ENCODE measurements at regions not wholly inside any gene's neighbourhood (a gene's known extent, or its start where the extent isn't known, plus 50 kb on each side); places are given as distances from the start of the nearest gene placed in this dataset.

DNA sequence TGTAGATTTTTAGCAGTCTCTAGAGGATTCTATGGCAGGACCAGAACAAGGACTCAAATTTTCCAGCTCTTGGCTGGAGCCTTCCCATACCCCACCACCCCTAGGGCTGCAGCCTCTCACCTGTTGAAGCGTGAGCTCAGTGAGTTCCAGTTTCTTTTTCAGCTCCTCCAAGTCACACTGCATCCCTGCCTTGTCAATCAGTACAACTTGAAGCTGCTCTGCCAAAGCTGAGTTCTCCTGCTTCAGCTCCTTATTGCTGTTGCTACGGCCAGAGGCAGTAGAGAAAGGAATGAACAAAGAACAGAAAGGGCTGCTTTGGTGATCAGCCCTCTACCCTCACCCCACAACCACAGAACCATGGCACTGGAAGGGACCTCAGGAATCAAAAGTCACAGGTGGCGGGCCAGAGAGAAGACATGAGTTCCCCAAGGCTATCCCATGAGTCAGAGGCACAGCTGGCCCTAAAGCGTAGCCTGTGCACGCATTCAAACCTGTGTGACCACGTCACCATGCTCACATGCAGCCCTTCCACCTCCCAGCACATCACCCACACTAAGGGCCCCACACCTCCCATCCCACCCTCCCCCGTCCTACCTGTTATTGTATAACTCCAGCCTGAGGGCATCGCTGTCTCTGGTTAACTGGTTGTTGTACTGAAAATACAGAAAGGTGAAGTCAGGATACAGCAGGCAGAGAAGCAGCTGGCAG lies 83.3 kb upstream of the C2CD4B start:
- TF ChIP-seq CTCF (IDR thresholded peaks at IDR 0.05; ENCODE audit: low read depth, low read length), result no peak
- Histone ChIP-seq H3K27me3 (ENCODE audit: control insufficient read depth, insufficient read depth, low read length) (peaks cover 7% of the 10 kb centered on the region), H3K4me3 (ENCODE audit: low read depth, low read length) (no peak overlapping the region), H3K9me3 (ENCODE audit: control insufficient read depth, insufficient read depth, low read length) (no peaks in the 10 kb centered on the region), H3K27ac (ENCODE audit: low read depth, low read length) (no peak overlapping the region)
- ChIA-PET POLR2A (no interaction called here), CTCF (no interaction called here)
- DNase-seq (ENCODE audit: low read depth, low spot score), result no peak

GRCh38 chr15:62249501-62249900 lies 84.4 kb upstream of the C2CD4B start:
- H3K4me3 ChIP-seq (ENCODE audit: low read depth, low read length), result no peak overlapping the region
- ChIA-PET CTCF (no interaction called here), POLR2A (no interaction called here)
- no peaks in the 10 kb centered on the region for H3K9me3 ChIP-seq (ENCODE audit: control insufficient read depth, insufficient read depth, low read length)
- H3K27ac ChIP-seq (ENCODE audit: low read depth, low read length), result no peak overlapping the region
- H3K27me3 ChIP-seq (ENCODE audit: control insufficient read depth, insufficient read depth, low read length), result peaks cover 7% of the 10 kb centered on the region
- no peak for DNase-seq (ENCODE audit: low read depth, low spot score)
- no peak for TF ChIP-seq CTCF (IDR thresholded peaks at IDR 0.05; ENCODE audit: low read depth, low read length)

DNA sequence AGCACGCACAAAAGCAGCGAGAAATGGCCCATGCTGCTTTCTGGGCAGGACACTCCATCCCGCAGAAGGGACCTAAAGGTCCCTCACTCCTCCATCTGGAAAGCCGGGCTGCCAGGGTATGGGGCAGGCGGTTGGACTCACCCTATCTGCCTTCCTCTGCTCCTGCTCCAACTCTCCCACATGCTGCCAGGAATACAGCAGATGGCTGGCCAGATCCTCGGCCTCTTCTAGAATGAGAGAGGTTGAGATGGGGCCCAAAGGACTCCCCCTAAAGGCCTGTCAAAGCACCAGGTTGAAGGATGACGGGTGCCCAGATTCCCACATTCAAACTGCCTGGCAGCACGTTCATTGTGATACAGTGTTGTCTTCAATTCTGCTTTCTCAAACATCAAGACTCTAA lies 85.1 kb upstream of the C2CD4B start:
- peaks cover 7% of the 10 kb centered on the region for H3K27me3 ChIP-seq (ENCODE audit: control insufficient read depth, insufficient read depth, low read length)
- no peak for DNase-seq (ENCODE audit: low read depth, low spot score)
- ChIA-PET POLR2A (no interaction called here), CTCF (no interaction called here)
- no peak for TF ChIP-seq CTCF (IDR thresholded peaks at IDR 0.05; ENCODE audit: low read depth, low read length)
- no peaks in the 10 kb centered on the region for H3K9me3 ChIP-seq (ENCODE audit: control insufficient read depth, insufficient read depth, low read length)
- no peak overlapping the region for H3K27ac ChIP-seq (ENCODE audit: low read depth, low read length)
- H3K4me3 ChIP-seq (ENCODE audit: low read depth, low read length), result no peak overlapping the region

DNA sequence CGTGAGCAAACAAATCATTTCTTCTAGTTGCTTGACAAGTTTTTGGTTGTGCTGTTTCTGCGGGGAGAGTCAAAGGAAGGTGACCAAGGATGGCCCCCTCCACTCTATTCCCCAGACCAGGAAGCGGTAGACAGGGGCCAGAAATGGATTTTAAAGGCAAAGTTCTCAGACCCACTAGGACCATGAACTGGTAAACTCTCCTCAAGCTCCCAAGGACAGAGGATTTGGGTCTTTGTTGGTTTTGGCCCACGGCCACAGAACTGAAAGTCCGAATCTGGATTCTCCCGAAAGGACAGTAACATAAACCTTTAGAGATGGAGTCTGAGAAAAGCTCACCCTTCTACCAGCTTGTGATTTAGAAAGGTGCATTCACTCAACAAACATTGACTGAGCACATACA lies 85.9 kb upstream of the C2CD4B start:
- H3K4me3 ChIP-seq (ENCODE audit: low read depth, low read length), result no peak overlapping the region
- peaks cover 10% of the 10 kb centered on the region for H3K27me3 ChIP-seq (ENCODE audit: control insufficient read depth, insufficient read depth, low read length)
- CTCF ChIA-PET, result no interaction called here
- TF ChIP-seq CTCF (IDR thresholded peaks at IDR 0.05; ENCODE audit: low read depth, low read length), result no peak
- DNase-seq (ENCODE audit: low read depth, low spot score), result no peak
- H3K9me3 ChIP-seq (ENCODE audit: control insufficient read depth, insufficient read depth, low read length), result no peaks in the 10 kb centered on the region
- POLR2A ChIA-PET, result no interaction called here
- no peak overlapping the region for H3K27ac ChIP-seq (ENCODE audit: low read depth, low read length)

DNA sequence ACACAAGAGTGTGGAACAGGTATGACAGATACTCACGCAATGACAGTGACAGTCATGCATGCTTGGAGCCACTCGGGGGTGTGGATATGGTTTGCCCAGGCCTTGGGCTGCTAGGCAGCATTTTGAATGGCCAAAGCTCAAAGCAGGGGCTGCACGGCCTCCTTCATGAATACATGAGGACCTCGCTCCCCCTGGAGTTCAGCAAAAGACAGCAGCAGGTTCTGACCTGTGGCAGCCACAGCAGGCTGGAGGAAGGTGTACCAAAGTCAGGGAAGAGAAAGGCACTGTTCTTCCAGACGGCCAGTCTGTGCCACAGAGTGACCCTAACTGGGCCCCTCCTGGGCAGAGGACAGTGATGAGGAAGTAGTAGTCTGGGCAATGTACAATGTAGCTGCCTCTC lies 88.2 kb upstream of the C2CD4B start:
- H3K4me3 ChIP-seq (ENCODE audit: low read depth, low read length), result no peak overlapping the region
- H3K27me3 ChIP-seq (ENCODE audit: control insufficient read depth, insufficient read depth, low read length), result peaks cover 10% of the 10 kb centered on the region
- no peak for DNase-seq (ENCODE audit: low read depth, low spot score)
- no peak overlapping the region for H3K27ac ChIP-seq (ENCODE audit: low read depth, low read length)
- H3K9me3 ChIP-seq (ENCODE audit: control insufficient read depth, insufficient read depth, low read length), result no peaks in the 10 kb centered on the region
- no peak for TF ChIP-seq CTCF (IDR thresholded peaks at IDR 0.05; ENCODE audit: low read depth, low read length)
- ChIA-PET POLR2A (interaction anchor here (0.6 kb wide), 1 partner anchor 301 kb away, joined by 3 read pairs; no protein-coding TSS in a partner anchor), CTCF (interaction anchor here (1.2 to 2.0 kb wide), 6 partner anchors 10 to 181 kb away, joined by 3 to 16 read pairs (median 6); no protein-coding TSS in a partner anchor)

Data from AG04450 (cell line).